Suprapubic skin (tissue), 4 donors: ENCODE measurements at regions not wholly inside any gene's neighbourhood (a gene's known extent, or its start where the extent isn't known, plus 50 kb on each side); places are given as distances from the start of the nearest gene placed in this dataset.

Source experiments
- EP300 ChIP-seq: sonication (generic); formaldehyde crosslinking; IDR thresholded peaks from one replicate; pipeline ENCODE4 v1.6.1; 2017; ENCODE audit warnings: antibody characterized with exemption
- POLR2A ChIP-seq, 2 donors: fragments of 450-650 bp; IDR thresholded peaks; one replicate each; pipeline ENCODE4 v1.6.1; 2017; ENCODE audit warnings: antibody characterized with exemption in 2 of 2, mild to moderate bottlenecking in 2 of 2, moderate library complexity in 2 of 2
- POLR2AphosphoS5 ChIP-seq, 3 donors: sonication (generic); formaldehyde crosslinking; IDR thresholded peaks; one replicate each; pipeline ENCODE4 v1.6.1; 2017; ENCODE audit warnings: antibody characterized with exemption in 3 of 3
- TF ChIP-seq, protein P1 (sequence below), 2 donors: fragments of 200-600 bp in 1 of 2; fragments of 450-650 bp in 1 of 2; sonication (generic) in 1 of 2; IDR thresholded peaks; one replicate each; pipeline ENCODE4 v1.5.1; 2016 to 2019; ENCODE audit warnings: antibody characterized with exemption in 2 of 2, mild to moderate bottlenecking in 1 of 2, moderate library complexity in 1 of 2

DNA sequence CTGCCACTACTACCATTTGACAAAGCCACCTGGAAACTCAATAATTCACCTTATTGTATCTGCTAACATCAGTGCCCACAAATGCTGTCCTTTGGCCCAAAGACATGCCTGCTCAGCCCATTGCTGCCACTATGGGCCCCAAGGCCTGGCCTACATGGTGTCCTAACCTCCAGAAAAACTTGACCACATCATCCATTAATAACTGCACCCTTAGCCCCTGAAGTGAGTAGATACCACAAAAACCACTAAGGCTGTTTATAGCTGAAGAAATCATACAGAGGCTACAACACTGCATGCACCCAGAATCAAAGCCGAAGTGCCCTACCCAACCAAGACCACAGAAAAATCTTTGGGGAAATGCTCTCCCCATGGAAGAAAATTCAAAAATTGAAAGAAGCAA lies 932.8 kb upstream of the SLITRK6 start:
- TF ChIP-seq, protein P1, sequence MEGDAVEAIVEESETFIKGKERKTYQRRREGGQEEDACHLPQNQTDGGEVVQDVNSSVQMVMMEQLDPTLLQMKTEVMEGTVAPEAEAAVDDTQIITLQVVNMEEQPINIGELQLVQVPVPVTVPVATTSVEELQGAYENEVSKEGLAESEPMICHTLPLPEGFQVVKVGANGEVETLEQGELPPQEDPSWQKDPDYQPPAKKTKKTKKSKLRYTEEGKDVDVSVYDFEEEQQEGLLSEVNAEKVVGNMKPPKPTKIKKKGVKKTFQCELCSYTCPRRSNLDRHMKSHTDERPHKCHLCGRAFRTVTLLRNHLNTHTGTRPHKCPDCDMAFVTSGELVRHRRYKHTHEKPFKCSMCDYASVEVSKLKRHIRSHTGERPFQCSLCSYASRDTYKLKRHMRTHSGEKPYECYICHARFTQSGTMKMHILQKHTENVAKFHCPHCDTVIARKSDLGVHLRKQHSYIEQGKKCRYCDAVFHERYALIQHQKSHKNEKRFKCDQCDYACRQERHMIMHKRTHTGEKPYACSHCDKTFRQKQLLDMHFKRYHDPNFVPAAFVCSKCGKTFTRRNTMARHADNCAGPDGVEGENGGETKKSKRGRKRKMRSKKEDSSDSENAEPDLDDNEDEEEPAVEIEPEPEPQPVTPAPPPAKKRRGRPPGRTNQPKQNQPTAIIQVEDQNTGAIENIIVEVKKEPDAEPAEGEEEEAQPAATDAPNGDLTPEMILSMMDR (IDR thresholded peaks at IDR 0.05), result no peak
- TF ChIP-seq POLR2AphosphoS5 (IDR thresholded peaks at IDR 0.05), result no peak
- TF ChIP-seq POLR2A (IDR thresholded peaks at IDR 0.05), result no peak
- no peak for TF ChIP-seq EP300
